Stromal cell of bone marrow (primary cell): ENCODE measurements at regions not wholly inside any gene's neighbourhood (a gene's known extent, or its start where the extent isn't known, plus 50 kb on each side); places are given as distances from the start of the nearest gene placed in this dataset.
"Not testable (repeated sequence)": the region's sequence is repeated elsewhere in the genome, so short reads cannot be mapped to it uniquely, and the experiment has no call there.

ENCODE experiments used
- DNase-seq: peaks from one replicate; pipeline ENCODE4 v3.0.0-alpha.2; 2012; ENCODE audit warnings: low read depth

- no peak for DNase-seq
Observed at GRCh38 chr2:167748536-167748935, 498.9 kb downstream of the STK39 start.

GRCh38 chr2:167745667-167746066 is 501.7 kb downstream of the STK39 start:
- DNase-seq = no peak

- not testable (repeated sequence) for DNase-seq
Observed at GRCh38 chr2:167739921-167740320, 507.5 kb downstream of the STK39 start.

GRCh38 chr2:167733747-167734146 is 513.6 kb downstream of the STK39 start:
- DNase-seq = no peak

GRCh38 chr2:167732326-167732725 is 515.1 kb downstream of the STK39 start:
- no peak for DNase-seq

GRCh38 chr2:167729911-167730310 is 517.5 kb downstream of the STK39 start:
- DNase-seq = no peak

GRCh38 chr2:167726788-167727187 is 520.6 kb downstream of the STK39 start:
- DNase-seq = no peak

- no peak for DNase-seq
Observed at GRCh38 chr2:167721593-167721992, 525.8 kb downstream of the STK39 start.

- DNase-seq = no peak
Observed at GRCh38 chr2:167719410-167719809, 528.0 kb downstream of the STK39 start.

- no peak for DNase-seq
Observed at GRCh38 chr2:167718560-167718959, 528.8 kb downstream of the STK39 start.

- DNase-seq = no peak
Observed at GRCh38 chr2:167715932-167716331, 531.5 kb downstream of the STK39 start.

GRCh38 chr2:167715498-167715897 is 531.9 kb downstream of the STK39 start:
- not testable (repeated sequence) for DNase-seq

GRCh38 chr2:167712275-167712674 is 535.1 kb downstream of the STK39 start:
- no peak for DNase-seq

- DNase-seq = no peak
Observed at GRCh38 chr2:167708998-167709397, 538.4 kb downstream of the STK39 start.

GRCh38 chr2:167706800-167707199 is 540.6 kb downstream of the STK39 start:
- no peak for DNase-seq

GRCh38 chr2:167703441-167703840 is 544.0 kb downstream of the STK39 start:
- no peak for DNase-seq

- DNase-seq = no peak
Observed at GRCh38 chr2:167702227-167702626, 545.2 kb downstream of the STK39 start.

GRCh38 chr2:167701651-167702050 is 545.7 kb downstream of the STK39 start:
- DNase-seq = no peak

- peak; percentile 3 for DNase-seq
Observed at GRCh38 chr2:167697948-167698347, 549.4 kb downstream of the STK39 start.

- DNase-seq = no peak
Observed at GRCh38 chr2:167697194-167697593, 550.2 kb downstream of the STK39 start.

- no peak for DNase-seq
Observed at GRCh38 chr2:167692936-167693335, 554.5 kb downstream of the STK39 start.

GRCh38 chr2:167692191-167692590 is 555.2 kb downstream of the STK39 start:
- DNase-seq = no peak

GRCh38 chr2:167689444-167689843 is 558.0 kb downstream of the STK39 start:
- no peak for DNase-seq

GRCh38 chr2:167686691-167687090 is 560.7 kb downstream of the STK39 start:
- DNase-seq = no peak
